Suprapubic skin (tissue), 3 donors: ENCODE measurements at regions not wholly inside any gene's neighbourhood (a gene's known extent, or its start where the extent isn't known, plus 50 kb on each side); places are given as distances from the start of the nearest gene placed in this dataset.

Experiments used
- POLR2AphosphoS5 ChIP-seq, 3 donors: sonication (generic); formaldehyde crosslinking; IDR thresholded peaks; one replicate each; pipeline ENCODE4 v1.6.1; 2017; ENCODE audit warnings: antibody characterized with exemption in 3 of 3
- TF ChIP-seq, protein P1 (sequence below), 2 donors: fragments of 200-600 bp in 1 of 2; fragments of 450-650 bp in 1 of 2; sonication (generic) in 1 of 2; IDR thresholded peaks; one replicate each; pipeline ENCODE4 v1.5.1; 2016 to 2019; ENCODE audit warnings: antibody characterized with exemption in 2 of 2, mild to moderate bottlenecking in 1 of 2, moderate library complexity in 1 of 2

DNA sequence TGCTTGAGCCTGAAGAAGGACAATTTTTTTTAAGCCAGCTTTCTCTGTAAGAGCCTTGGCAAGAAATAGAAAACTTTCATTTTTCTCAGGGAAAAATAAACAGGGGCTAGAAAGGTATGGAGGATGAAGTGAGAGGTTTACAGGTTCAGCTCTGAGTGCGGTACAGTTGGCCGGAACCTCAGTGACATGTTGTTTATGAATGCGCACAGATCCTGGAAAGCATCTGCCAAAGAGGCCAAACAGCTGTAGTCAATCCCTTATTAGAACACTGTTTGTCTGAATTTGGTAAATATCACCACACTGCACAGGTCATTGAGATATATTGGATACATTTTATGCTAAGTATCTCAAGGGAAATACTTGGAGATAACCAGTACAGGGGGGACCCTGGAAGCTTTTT lies 561.8 kb upstream of the MDFIC2 start:
- no peak for TF ChIP-seq POLR2AphosphoS5 (IDR thresholded peaks at IDR 0.05)
- TF ChIP-seq, protein P1, sequence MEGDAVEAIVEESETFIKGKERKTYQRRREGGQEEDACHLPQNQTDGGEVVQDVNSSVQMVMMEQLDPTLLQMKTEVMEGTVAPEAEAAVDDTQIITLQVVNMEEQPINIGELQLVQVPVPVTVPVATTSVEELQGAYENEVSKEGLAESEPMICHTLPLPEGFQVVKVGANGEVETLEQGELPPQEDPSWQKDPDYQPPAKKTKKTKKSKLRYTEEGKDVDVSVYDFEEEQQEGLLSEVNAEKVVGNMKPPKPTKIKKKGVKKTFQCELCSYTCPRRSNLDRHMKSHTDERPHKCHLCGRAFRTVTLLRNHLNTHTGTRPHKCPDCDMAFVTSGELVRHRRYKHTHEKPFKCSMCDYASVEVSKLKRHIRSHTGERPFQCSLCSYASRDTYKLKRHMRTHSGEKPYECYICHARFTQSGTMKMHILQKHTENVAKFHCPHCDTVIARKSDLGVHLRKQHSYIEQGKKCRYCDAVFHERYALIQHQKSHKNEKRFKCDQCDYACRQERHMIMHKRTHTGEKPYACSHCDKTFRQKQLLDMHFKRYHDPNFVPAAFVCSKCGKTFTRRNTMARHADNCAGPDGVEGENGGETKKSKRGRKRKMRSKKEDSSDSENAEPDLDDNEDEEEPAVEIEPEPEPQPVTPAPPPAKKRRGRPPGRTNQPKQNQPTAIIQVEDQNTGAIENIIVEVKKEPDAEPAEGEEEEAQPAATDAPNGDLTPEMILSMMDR (IDR thresholded peaks at IDR 0.05): no peak
